ENCODE measurements at regions not wholly inside any gene's neighbourhood (a gene's known extent, or its start where the extent isn't known, plus 50 kb on each side); places are given as distances from the start of the nearest gene placed in this dataset.
"Not testable (repeated sequence)": the region's sequence is repeated elsewhere in the genome, so short reads cannot be mapped to it uniquely, and the experiment has no call there.

DNA sequence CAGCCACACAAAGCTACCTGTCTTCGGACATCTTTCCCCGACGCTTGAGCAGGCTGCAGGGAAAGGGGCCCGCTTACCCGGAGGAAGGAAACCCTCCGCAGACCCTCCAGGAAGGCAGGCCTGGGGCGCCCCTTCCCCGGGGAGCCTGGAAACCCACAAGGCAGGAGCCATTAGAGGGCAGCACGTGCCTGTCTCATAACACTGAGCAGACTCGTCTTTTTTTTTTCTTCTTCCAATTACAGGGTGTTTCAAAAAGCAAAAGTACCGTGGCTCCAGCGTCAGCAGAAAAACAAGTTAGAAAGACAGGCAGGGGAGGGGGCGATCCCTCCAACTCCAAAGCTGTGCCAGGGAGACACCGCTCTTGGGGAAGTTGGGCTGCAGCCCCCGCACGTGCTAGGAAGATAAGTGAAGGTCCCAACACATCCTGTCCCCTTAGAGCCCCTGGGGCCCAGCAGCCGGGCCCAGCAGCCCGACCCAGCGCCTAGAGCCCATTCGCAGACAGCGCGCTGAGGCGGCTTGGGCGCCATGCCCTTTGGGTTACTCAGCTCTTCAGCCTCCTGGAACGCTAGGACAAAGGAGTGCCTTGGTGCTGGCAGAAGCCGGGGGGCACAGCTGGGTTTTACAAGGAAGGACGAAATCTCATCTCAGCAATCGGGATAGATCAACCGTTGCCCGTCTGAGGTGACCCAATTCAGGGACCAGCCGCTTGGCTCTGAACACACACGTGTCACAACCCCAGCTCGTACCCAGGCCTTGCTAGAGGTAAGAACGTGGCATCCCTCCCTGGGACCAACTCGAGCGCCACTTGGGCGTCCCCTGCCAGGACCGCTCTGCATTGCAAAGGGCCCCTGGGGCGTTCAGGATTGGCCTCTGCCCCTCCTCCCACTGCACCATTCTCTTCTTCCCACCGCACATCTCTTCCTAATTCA, 136.3 kb downstream of the LY86 start:
- peak; percentile 81 for DNase-seq (ENCODE audit: low spot score)

DNA sequence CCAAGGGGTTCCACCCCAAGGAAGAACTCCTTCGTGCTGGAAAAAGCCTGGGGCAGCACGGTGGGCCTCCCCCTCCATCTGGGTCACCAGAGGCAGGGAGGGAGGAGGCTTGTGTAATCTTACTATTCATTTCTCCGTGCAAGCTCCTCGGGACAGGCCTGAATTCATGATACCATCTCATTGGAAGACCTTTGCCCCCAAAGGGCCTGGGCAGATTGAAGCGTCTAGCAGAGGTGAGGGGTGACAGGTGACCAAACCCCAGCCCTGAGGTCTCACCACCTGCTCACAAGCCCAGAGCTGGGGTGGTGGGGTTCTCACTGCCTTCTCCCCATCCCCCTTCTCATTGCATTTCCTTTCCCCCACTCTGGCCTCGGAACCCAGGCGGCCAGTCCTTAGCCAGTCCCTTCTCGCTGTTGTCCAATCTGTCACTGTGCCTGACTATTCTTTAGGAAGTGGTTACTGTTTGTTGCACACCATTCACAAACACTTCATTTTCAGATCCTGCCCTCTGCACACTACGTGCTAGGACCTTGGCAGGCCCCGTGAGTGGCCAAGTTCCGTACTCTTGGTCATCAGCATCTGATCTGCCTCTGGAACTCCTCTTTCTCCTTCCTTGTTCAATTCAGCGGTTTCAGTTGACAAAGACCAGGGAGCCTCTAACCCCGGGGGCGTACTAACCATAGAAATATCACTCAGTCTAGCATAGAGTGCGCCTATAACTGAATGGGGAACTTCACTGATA, 137.1 kb downstream of the LY86 start:
- no peak for DNase-seq (ENCODE audit: low spot score)

DNA sequence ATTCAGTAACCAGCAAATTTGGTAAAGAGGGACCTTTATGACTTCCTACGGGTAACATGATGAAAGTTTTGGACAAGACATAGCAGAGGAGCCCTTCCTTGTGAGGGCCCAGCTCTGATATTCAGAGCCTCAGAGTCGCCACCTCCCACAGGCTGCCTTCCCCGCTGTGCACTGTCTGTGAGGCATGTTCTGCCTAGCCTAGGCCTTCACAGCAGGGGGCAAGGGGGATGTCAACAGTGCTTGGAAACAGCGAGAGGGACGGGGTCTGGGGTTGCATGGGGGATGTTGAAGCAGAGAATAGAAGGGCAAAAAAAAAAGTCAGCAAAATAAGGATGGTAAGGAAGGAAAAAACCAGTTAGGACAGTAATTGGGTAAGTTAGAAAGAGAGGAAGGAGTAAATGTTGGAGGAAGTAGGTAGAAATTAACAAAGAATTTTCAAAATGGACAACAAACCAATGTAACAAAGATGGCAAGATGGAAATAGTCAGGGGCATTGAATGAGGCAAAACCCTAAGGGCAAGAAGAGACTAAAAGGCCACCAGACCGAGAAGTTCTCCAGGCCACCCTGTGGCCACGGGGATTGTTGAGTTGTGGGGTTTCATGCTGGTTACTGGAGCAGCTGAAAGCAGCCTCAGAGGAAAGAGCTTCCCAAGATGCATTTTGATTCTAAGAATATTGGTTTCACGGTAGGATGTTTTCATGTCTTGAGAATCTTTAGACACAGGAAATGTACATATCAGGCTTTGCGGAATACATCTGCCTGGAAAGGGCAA, 139.8 kb downstream of the LY86 start:
- no peak for DNase-seq (ENCODE audit: low spot score)

DNA sequence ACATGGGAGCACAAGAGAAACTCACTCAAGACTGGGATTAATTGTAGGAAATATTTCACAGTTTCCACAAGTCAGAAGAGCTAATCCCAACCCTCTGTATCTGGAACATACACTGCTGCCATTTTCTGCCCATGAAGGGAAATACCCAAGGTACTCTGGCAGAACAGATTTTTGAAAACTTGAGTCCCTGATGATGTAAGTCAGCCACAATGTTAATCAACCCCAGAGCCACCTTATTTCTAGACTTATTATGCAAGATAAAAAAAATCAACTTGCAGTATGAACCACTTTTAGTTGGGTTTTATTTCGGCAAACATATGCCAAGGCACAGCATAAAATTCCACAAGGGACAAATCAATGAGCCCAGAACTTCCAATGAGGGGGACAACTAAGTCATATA, 141.5 kb downstream of the LY86 start:
- DNase-seq (ENCODE audit: low spot score): no peak

DNA sequence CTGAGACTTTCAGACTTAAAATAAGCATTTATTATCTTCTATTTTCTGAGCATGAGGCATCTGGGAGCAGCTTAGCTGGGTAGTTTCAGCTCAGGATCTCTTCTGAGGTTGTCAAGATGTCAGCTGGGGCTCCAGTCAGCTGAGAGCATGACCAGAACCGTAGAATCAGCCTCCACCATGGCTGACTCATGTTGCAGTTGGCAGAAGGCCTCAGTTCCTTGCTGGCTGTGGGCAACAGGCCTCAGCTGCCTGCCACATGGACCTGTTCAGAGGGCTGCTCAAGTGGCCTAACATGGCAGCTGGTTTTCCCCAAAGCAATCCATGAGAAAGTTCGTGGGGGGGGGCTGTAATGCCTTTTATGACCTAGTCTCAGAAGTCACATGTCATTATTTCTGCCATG, 142.3 kb downstream of the LY86 start:
- DNase-seq (ENCODE audit: low spot score): peak; percentile 91

DNA sequence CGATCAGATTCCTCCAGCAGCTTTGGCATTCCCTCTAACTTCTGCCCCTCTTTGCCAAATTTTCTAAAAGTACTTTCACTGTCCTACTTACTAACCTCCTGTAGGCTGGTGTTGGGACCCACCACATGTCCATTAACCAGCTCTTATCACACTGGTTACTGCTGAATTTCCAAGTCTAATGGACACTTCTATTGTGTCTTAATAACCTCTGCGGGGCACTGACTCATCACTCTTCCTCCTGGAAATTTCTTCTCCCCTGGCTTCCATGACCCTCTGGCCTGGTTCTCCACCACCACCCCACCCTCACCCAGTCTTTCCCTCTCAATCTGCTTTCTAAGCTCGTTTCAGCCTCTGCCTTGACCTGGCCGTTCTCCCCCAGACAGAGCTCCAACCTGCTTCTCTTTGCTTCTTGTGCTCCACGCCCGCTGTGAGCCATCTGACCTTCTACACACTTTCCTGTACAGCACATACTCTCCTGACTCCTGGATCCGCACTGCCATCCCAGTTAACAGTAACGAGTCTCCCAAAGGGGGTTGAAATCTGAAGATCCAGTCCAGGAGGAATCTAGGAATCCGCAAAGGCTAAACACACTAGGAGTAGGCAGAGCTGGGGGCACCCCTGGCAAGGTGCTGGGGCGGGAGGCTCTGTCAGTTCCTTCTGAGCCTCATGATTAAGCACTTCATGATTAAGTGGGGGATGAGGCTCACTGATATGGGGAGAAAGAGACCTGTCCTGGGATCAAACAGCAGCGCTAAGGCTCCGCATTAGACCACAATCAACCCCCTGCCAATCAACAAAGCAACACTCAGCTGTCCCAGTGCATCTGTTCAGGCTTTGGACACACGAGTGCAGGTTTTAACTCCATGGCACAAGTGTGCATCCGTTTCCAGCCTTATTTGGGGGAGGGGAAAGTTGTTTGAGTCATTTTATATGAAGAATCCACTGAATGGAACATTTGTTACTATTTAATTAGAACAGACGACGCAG, 146.3 kb downstream of the LY86 start:
- DNase-seq (ENCODE audit: low spot score): no peak

DNA sequence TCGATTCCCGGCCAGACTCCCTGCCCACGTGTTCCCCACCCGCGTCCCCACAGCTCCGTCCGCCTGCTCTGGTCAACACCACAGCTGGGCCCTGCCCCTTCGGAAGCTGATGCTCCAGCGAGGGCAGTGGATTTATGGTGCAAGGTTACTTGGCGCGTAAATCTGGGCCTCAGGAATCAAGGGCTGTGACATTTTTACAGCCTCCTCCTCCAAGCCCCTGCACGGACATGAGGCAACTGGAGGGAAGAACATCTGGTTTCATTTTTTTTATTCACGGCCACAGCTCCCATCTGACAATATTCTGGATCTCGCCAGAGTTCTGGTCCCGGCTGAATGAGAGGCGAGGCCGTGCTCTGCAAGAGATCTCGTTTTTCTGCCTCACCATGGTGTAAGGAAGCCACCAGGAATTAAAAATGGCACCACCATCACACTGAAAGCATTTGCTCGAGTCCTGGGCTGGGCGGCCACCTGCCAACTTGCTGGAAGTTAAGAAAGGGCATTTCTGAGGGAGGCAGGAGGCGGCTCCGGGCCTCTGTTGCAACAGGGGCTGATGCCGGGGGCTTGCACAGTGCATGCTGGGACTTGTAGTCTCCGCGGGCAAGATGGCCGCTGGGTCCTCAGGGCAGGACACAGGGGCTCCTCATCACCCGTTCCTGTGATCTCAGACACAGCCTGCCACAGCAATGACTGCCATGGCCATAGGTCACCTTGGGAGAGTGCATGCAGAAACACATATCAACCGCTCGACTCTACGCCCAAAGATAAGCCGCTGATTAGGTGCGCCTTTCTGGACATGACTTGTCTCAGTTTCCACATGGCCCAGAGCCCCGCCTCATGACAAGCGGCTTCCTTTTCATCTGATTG, 148.5 kb downstream of the LY86 start:
- DNase-seq (ENCODE audit: low spot score): peak; percentile 93

DNA sequence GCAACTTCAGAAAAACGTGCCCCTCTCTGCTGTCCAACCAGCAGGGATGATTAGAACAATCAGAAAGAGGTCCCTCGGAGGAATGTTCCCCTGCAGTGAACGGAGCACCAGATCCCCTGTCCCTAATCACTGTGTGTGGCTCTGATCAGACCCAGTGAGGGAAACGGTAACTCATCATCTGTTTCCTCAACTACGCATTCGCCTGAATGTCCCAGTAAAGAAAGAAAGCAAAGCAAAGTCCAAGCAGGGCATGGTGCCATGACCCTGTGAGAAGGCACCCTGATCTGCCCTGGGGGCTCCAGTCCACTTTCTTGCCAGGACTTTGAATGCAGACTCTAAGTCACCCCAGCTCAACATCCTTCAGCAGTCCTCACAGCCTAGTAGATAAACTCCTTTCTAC, 149.2 kb downstream of the LY86 start:
- DNase-seq (ENCODE audit: low spot score): no peak

DNA sequence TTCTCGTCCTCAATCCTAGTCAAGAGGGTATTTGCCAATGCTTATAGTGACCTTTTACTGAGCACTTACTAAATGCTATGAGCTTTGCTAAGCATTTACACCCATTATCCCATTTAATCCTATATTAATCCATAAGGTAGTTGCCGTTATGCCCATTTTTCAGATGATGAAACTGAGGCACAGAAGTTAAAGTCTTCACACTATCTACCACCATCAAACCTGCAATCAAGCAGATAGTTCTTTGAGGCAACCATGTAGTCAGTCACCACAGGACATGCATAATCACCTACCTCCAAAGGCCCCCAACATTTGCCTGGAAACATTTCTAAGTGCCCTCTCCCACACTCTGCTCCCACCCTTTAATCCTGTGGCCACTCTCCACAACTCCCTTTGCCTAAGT, 149.6 kb downstream of the LY86 start:
- no peak for DNase-seq (ENCODE audit: low spot score)

DNA sequence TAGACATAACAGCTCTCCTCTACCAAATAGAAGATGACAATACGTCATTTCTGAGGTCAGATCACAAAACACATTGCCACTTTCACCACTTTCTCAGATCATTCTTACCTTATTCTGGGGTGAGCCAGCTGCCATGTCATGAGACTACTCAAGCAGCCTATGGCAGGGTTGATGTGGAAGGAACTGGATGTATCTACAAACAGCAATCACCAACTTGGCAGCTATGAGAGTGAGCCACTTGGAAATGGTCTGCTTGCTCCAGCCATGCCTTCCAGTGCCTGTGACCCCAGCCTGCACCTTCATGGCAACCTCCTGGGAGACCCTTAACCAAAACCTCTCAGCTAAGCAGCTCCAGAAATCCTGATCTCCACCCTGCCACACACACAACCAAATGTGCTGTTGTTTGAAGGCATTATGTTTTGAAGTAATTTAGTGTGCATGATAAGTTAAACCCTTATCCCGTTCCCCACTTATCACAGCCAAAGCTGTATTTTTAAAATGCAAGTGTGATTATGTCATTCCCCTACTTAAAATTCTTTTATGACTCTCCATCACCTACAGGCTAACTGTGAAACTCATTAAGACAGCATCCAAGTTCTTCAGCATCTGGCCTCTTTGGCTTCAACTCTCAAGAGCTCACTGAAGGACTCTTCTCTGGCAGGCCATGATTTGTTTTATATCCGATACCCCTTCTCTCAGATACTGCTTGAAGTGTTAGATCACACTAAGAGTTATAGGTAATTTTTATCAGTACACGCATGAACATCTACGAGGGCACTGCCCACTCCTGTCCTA, 150.6 kb downstream of the LY86 start:
- no peak for DNase-seq (ENCODE audit: low spot score)

DNA sequence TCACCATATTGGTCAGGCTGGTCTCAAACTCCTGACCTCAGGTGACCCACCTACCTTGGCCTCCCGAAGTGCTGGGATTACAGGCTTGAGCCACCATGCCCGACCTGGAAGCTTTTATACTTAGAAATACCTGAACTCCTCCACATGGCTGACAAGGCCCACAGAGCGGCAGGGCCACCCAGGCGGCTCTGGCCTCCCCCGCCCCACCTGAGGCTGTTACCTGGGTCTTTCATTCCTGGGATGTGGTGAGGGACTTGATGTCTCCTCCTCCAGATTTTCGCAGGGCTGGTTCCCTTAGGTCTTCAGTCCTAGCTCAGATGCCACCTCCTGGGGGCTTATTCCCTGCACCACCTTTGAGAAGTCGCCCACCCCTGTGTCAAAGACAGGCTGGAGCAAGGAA, 152.1 kb downstream of the LY86 start:
- DNase-seq (ENCODE audit: low spot score): no peak

DNA sequence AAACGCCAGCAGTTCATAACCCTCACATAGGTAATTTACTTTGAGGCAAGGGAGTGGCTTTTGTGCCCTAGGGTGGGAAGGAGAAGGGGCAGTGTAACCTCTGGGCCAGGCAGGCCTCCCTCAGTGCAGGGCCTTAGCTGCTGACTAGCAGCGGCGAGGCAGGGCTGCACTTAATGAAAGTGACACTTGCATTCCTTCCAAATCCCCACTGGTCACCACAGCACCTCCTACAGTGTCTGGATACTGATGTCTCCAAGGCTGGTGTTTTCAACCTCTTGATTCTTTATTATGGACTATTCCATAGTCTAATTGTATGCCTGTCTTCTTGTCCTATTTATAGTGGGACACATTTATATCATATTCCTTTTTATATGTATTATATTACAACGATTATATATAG, 152.7 kb downstream of the LY86 start:
- no peak for DNase-seq (ENCODE audit: low spot score)

DNA sequence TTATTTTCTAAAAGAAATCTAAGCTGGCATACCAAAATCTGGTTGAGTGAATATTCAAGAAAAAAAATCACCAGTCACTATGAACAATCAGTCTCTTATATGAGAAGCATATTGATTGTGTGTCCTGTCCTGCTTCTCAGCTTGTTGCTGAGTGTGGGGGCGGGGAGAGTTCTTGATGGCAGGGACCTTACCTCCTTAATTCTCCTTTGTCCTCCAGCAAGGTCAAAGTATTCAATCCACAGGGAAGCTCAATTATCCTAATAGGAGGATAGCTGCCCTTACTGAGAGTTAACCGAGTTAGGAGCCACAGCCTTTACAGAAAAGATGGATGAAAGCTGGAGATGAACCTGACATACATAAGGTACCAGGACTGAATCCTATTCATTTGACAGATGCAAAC, 154.0 kb downstream of the LY86 start:
- DNase-seq (ENCODE audit: low spot score): no peak

DNA sequence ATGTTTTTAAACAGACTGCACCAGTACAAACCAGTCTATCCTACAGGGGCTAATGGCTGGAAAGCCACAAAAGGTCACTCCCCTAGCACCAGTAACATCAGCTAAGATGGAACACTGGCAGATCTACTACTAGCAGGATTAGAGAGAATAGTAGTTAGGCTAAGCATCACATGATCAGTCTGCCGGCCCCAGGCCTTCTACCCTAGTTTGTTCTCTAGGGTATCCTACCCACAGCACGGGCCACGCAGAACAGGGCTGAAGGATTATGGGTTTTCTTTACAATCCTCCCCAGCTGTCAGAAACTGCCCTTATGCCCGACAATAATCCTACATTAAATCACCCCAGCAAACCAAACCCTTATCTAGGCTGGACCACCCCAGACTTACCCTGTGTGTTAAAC, 156.0 kb downstream of the LY86 start:
- no peak for DNase-seq (ENCODE audit: low spot score)

DNA sequence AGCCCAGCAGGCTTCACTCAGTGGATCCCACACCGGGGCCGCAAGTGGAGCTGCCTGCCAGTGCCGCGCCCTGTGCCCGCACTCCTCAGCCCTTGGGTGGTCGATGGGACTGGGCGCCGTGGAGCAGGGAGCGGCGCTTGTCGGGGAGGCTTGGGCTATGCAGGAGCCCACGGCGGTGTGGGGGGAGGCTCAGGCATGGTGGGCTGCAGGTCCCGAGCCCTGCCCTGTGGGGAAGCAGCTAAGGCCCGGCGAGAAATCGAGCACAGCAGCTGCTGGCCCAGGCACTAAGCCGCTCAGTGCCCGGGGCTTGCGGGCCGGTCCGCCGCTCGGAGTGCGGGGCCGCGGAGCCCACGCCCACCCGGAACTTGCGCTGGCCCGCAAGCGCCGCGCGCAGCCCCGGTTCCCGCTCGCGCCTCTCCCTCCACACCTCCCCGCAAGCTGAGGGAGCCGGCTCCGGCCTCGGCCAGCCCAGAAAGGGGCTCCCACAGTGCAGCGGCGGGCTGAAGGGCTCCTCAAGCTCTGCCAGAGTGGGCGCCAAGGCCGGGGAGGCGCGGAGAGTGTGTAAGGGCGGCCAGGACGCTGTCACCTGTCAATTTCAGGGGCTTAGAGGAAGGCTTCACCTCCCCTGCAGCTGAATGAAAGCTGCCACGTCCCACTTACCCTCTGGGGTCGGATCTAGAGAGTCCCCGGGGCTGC, 157.3 kb downstream of the LY86 start:
- DNase-seq (ENCODE audit: low spot score): not testable (repeated sequence)

DNA sequence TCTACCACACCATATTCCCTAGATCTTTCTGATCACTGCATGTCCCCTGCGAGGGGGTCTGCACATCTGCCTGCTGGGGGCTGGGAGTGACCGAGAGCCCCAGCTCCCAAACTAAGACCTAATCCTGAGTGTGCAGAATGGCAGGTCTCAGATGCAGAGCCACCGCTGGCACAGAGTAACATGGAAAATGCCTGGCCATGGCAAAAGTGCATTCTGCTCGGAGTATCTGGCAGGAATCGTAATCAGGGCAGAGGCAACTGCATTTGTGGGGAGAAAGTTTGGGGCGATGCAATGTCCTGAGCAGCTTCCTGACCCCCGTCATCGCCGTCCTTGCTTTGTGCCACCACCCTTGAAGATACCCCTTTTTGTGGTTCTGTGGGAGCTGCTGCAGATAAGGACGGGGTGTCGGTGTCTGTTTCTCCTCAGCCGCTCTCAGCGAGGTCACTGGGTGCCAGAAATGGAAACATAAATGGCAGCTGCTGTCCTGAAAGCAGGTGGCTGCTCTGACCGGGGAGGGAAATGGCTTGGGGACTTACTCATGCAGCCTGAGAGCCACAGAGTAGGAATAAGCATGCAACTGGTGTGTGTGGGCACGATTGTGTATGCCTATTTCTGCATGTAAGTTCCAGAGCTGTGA, 157.9 kb downstream of the LY86 start:
- DNase-seq (ENCODE audit: low spot score): no peak

DNA sequence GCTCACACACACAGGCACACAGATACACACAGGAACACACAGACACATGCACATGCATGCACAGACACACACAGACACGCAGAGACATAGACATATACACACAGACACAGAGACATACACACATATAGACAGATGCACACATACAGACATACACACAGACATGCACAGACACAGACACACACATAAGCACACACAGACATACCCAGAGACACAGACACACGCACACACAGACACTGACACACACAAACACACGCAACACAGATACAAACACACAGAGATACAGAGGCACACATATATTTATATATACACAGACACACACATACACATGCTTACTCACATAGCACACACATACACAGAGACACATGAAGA, 158.4 kb downstream of the LY86 start:
- DNase-seq (ENCODE audit: low spot score): no peak

DNA sequence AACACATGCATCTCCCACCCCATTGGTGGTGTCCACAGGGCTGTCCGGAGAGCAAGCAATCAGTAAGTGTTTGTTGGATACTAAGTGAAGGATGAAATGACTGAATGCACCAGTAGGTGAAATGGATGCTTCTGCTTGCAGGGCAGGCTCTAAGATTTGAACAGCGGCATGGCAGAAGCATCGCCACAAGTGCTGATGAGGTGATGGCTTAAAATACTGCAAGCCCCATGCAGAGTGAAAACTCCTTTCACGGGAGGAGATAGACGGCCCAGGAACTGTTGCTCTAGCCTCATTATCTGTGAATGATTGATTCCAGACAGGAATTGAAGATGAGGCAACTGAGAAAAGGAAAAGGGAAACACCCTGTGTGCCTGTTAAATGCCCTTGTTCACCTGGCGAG, 158.9 kb downstream of the LY86 start:
- no peak for DNase-seq (ENCODE audit: low spot score)

DNA sequence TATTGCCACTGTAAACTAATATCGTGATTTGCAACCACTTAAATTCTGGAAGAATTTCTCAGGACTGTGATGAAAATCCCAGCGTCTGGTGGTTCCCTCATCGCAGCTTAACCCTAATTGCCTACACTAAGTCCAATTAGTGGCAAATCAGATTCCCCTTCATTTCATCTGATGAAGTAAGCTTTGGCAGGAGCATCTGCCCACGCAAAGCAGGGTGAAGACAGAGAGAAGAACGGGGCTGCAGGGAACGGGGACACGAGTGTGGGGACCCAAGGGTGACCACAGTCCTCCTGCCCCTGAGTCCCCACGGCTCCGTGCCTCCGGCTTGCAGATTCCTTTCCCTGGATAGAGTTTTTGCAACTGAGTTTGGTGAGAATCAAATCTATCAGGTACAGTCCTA, 159.5 kb downstream of the LY86 start:
- DNase-seq (ENCODE audit: low spot score): no peak
